ENCODE measurements at regions not wholly inside any gene's neighbourhood (a gene's known extent, or its start where the extent isn't known, plus 50 kb on each side); places are given as distances from the start of the nearest gene placed in this dataset.

- TF ChIP-seq PATZ1 (CRISPR knock-in tag; IDR thresholded peaks at IDR 0.05; ENCODE audit: borderline replicate concordance) (no peak), ZC3H10 (CRISPR knock-in tag; IDR thresholded peaks at IDR 0.05) (no peak), CREB5 (CRISPR knock-in tag; IDR thresholded peaks at IDR 0.05; ENCODE audit: low read depth) (no peak)
Measured at GRCh38 chr18:73766910-73767515, 380.6 kb downstream of the FBXO15 start.
